ENCODE measurements at regions not wholly inside any gene's neighbourhood (a gene's known extent, or its start where the extent isn't known, plus 50 kb on each side); places are given as distances from the start of the nearest gene placed in this dataset.

- H2AFZ ChIP-seq (ENCODE audit: low read depth, low read length): no peak overlapping the region
- no peaks in the 10 kb centered on the region for H3K9me3 ChIP-seq (ENCODE audit: low read length)
- no peaks in the 10 kb centered on the region for H3K79me2 ChIP-seq (replicated peaks; ENCODE audit: insufficient read depth, low read length)
- H3K4me2 ChIP-seq (ENCODE audit: low read length): no peak overlapping the region
- TF ChIP-seq REST (IDR thresholded peaks at IDR 0.05; ENCODE audit: borderline replicate concordance) (no peak), POLR2AphosphoS5 (IDR thresholded peaks at IDR 0.05) (no peak), TAF1 (IDR thresholded peaks at IDR 0.05; ENCODE audit: low read depth) (no peak), MXI1 (conservative IDR thresholded peaks at IDR 0.05; ENCODE audit: poor library complexity, severe bottlenecking) (no peak), EP300 (conservative IDR thresholded peaks at IDR 0.05; ENCODE audit: poor library complexity, severe bottlenecking) (no peak), CTCF (IDR thresholded peaks at IDR 0.05; ENCODE audit: poor library complexity, severe bottlenecking) (no peak), EZH2 (IDR thresholded peaks at IDR 0.05; ENCODE audit: borderline replicate concordance, insufficient read depth, low read length, poor library complexity, severe bottlenecking) (no peak), SMC3 (conservative IDR thresholded peaks at IDR 0.05; ENCODE audit: poor library complexity) (no peak), RAD21 (conservative IDR thresholded peaks at IDR 0.05) (no peak)
- H3K27ac ChIP-seq (ENCODE audit: low read length): no peak overlapping the region
- no peaks in the 10 kb centered on the region for H3K36me3 ChIP-seq (ENCODE audit: insufficient read depth, low read length)
- no peak overlapping the region for H3K9ac ChIP-seq (ENCODE audit: low read length)
- H3K9me2 ChIP-seq (ENCODE audit: insufficient read depth, low read length): no peaks in the 10 kb centered on the region
- no peaks in the 10 kb centered on the region for H3F3A ChIP-seq (ENCODE audit: insufficient read depth, low read length, poor library complexity, severe bottlenecking)
- H4K20me1 ChIP-seq (ENCODE audit: insufficient read depth): no peaks in the 10 kb centered on the region
- H3K4me3 ChIP-seq (ENCODE audit: low read length): no peak overlapping the region
- H3K27me3 ChIP-seq (ENCODE audit: insufficient read depth, low read depth, low read length): no peaks in the 10 kb centered on the region
These were observed 439.3 kb downstream of the DTWD2 start for GRCh38 chr5:118548761-118549720.

- Histone ChIP-seq H3K4me2 (ENCODE audit: low read length) (no peak overlapping the region), H3K4me3 (ENCODE audit: low read length) (no peak overlapping the region), H3K9me2 (ENCODE audit: insufficient read depth, low read length) (no peaks in the 10 kb centered on the region), H2AFZ (ENCODE audit: low read depth, low read length) (no peak overlapping the region), H3K36me3 (ENCODE audit: insufficient read depth, low read length) (no peaks in the 10 kb centered on the region), H3K27ac (ENCODE audit: low read length) (no peak overlapping the region), H3K9me3 (ENCODE audit: low read length) (no peaks in the 10 kb centered on the region), H3K9ac (ENCODE audit: low read length) (no peak overlapping the region), H3K79me2 (replicated peaks; ENCODE audit: insufficient read depth, low read length) (no peaks in the 10 kb centered on the region), H3K27me3 (ENCODE audit: insufficient read depth, low read depth, low read length) (no peaks in the 10 kb centered on the region), H4K20me1 (ENCODE audit: insufficient read depth) (no peaks in the 10 kb centered on the region), H3F3A (ENCODE audit: insufficient read depth, low read length, poor library complexity, severe bottlenecking) (no peaks in the 10 kb centered on the region)
- TF ChIP-seq MXI1 (conservative IDR thresholded peaks at IDR 0.05; ENCODE audit: poor library complexity, severe bottlenecking) (no peak), SMC3 (conservative IDR thresholded peaks at IDR 0.05; ENCODE audit: poor library complexity) (no peak), RAD21 (conservative IDR thresholded peaks at IDR 0.05) (no peak), REST (IDR thresholded peaks at IDR 0.05; ENCODE audit: borderline replicate concordance) (no peak), POLR2AphosphoS5 (IDR thresholded peaks at IDR 0.05) (no peak), TAF1 (IDR thresholded peaks at IDR 0.05; ENCODE audit: low read depth) (no peak), EZH2 (IDR thresholded peaks at IDR 0.05; ENCODE audit: borderline replicate concordance, insufficient read depth, low read length, poor library complexity, severe bottlenecking) (no peak), CTCF (IDR thresholded peaks at IDR 0.05; ENCODE audit: poor library complexity, severe bottlenecking) (no peak), EP300 (conservative IDR thresholded peaks at IDR 0.05; ENCODE audit: poor library complexity, severe bottlenecking) (no peak)
These were observed 442.9 kb downstream of the DTWD2 start for GRCh38 chr5:118545470-118545869.
